ENCODE measurements at regions not wholly inside any gene's neighbourhood (a gene's known extent, or its start where the extent isn't known, plus 50 kb on each side); places are given as distances from the start of the nearest gene placed in this dataset.

DNA sequence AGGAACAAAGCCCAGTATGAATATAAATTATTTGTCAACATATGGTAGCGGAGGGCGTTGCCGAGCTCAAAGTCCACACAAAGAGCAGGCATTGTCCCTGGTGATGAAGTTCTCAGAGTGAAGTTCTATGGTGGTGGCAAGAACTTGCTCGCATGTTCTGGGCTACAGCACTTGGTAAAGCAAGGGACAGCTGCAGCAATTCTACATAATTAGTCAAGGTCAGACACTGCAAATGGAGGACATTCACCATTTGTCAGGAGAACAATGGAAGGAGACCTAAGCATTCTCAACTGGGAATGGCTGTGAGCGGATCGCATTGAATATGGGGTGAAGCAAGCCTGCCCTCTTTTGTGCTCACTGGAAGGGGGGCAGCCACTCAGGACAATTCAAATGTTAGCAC, 503.8 kb upstream of the ADAMTS16 start:
- no peak overlapping the region for H3K4me3 ChIP-seq
- TF ChIP-seq, protein P1, sequence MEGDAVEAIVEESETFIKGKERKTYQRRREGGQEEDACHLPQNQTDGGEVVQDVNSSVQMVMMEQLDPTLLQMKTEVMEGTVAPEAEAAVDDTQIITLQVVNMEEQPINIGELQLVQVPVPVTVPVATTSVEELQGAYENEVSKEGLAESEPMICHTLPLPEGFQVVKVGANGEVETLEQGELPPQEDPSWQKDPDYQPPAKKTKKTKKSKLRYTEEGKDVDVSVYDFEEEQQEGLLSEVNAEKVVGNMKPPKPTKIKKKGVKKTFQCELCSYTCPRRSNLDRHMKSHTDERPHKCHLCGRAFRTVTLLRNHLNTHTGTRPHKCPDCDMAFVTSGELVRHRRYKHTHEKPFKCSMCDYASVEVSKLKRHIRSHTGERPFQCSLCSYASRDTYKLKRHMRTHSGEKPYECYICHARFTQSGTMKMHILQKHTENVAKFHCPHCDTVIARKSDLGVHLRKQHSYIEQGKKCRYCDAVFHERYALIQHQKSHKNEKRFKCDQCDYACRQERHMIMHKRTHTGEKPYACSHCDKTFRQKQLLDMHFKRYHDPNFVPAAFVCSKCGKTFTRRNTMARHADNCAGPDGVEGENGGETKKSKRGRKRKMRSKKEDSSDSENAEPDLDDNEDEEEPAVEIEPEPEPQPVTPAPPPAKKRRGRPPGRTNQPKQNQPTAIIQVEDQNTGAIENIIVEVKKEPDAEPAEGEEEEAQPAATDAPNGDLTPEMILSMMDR (IDR thresholded peaks at IDR 0.05): no peak
- H3K27me3 ChIP-seq (replicated peaks; ENCODE audit: insufficient read depth): no peaks in the 10 kb centered on the region
- H3K27ac ChIP-seq: no peak overlapping the region
- no peak for ATAC-seq (ENCODE audit: insufficient number of reproducible peaks, low FRiP score, low read depth)
- no peaks in the 10 kb centered on the region for H3K36me3 ChIP-seq
- no peaks in the 10 kb centered on the region for H3K9me3 ChIP-seq
- no peak for DNase-seq (ENCODE audit: low spot score)
- H3K4me1 ChIP-seq (ENCODE audit: control insufficient read depth in 1 of 2, low read depth in 2 of 2): no peaks in the 10 kb centered on the region

DNA sequence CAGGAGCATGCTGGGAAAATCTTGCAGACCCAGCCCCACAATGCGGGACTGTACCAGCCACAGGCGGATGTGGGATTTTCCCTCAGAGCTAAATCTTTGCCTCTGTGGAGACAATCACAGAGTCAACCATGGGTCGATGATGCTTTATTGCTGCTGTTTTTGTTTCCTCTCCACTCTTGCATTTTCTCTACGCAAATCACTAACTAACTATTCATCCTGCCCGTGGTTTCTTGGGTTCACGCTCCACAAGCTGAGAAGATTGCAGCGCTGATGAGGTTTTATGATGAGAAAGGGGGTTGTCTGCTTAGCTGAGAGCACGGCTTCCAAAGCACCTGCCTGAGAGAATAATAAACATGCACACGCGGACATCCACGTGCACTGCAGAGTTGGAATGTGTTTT, 500.2 kb upstream of the ADAMTS16 start:
- H3K9me3 ChIP-seq: no peaks in the 10 kb centered on the region
- ATAC-seq (ENCODE audit: insufficient number of reproducible peaks, low FRiP score, low read depth) (no peak), DNase-seq (ENCODE audit: low spot score) (no peak)
- no peak overlapping the region for H3K4me3 ChIP-seq
- no peaks in the 10 kb centered on the region for H3K27me3 ChIP-seq (replicated peaks; ENCODE audit: insufficient read depth)
- TF ChIP-seq, protein P1 (IDR thresholded peaks at IDR 0.05): no peak
- H3K4me1 ChIP-seq (ENCODE audit: control insufficient read depth in 1 of 2, low read depth in 2 of 2): no peaks in the 10 kb centered on the region
- H3K27ac ChIP-seq: no peak overlapping the region
- no peaks in the 10 kb centered on the region for H3K36me3 ChIP-seq

DNA sequence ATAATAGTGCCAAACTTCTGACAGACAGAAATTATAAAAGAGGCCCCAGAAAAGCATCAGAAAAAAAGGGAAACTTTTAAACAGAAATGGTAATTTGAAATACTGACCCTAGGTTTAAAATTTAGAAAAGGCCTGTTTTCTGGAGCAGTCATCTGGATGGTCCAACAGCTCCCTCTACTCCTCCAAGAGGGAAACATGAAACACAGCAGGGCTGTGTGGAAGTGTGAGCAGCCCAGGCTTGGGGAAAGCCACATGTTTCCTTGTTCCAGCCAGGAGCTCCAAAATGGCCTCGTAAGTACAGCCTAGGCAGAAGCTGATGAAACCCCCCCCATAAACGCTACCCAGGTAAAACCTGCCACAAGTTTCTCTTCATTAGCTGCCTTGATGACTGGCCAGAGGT, 499.3 kb upstream of the ADAMTS16 start:
- Histone ChIP-seq H3K27ac (no peak overlapping the region), H3K4me1 (ENCODE audit: control insufficient read depth in 1 of 2, low read depth in 2 of 2) (no peaks in the 10 kb centered on the region), H3K4me3 (no peak overlapping the region), H3K36me3 (no peaks in the 10 kb centered on the region), H3K27me3 (replicated peaks; ENCODE audit: insufficient read depth) (no peaks in the 10 kb centered on the region), H3K9me3 (no peaks in the 10 kb centered on the region)
- TF ChIP-seq, protein P1 (IDR thresholded peaks at IDR 0.05): no peak
- DNase-seq (ENCODE audit: low spot score) (no peak), ATAC-seq (ENCODE audit: insufficient number of reproducible peaks, low FRiP score, low read depth) (no peak)

DNA sequence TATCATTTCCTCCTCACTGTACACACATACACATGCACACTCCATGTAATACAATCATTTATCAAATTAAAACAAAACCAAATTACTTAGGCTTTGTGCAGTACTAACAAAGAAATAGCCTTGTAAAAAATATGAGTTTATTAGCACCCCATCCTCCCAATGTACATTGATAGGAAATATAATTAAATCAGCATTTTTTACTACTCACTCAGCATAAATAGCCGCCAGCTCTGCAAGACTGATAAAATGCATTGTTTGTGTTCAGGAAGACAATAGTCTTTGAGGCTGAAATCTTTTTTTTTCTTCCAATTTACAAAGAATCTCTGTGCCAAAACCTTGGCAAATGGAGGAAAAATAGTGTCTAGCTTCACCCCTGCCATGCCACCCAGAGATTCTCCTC, 497.6 kb upstream of the ADAMTS16 start:
- H3K36me3 ChIP-seq: no peaks in the 10 kb centered on the region
- TF ChIP-seq, protein P1 (IDR thresholded peaks at IDR 0.05): no peak
- no peak overlapping the region for H3K4me3 ChIP-seq
- ATAC-seq (ENCODE audit: insufficient number of reproducible peaks, low FRiP score, low read depth) (no peak), DNase-seq (ENCODE audit: low spot score) (no peak)
- no peak overlapping the region for H3K27ac ChIP-seq
- H3K27me3 ChIP-seq (replicated peaks; ENCODE audit: insufficient read depth): no peaks in the 10 kb centered on the region
- no peaks in the 10 kb centered on the region for H3K9me3 ChIP-seq
- H3K4me1 ChIP-seq (ENCODE audit: control insufficient read depth in 1 of 2, low read depth in 2 of 2): no peaks in the 10 kb centered on the region

DNA sequence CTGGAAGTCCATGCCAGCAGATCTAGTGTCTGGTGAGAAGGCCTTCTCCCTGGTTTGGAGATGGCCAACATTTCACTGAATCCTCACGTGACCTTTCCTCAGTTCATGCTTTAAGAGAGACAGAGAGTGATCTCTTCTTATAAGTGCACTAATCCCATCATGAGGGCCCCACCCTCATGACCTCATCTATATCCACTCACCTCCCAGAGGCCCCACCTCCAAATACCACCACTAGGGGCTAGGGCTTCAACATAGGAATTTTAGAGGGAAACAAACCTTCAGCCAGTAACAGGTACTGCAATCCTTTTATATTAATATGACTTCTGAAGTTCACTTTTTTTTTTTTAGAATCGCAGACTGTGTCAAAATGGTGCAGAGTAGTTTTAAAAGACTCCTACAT, 496.9 kb upstream of the ADAMTS16 start:
- ATAC-seq (ENCODE audit: insufficient number of reproducible peaks, low FRiP score, low read depth) (no peak), DNase-seq (ENCODE audit: low spot score) (no peak)
- TF ChIP-seq, protein P1 (IDR thresholded peaks at IDR 0.05): no peak
- H3K27me3 ChIP-seq (replicated peaks; ENCODE audit: insufficient read depth): no peaks in the 10 kb centered on the region
- no peak overlapping the region for H3K27ac ChIP-seq
- no peaks in the 10 kb centered on the region for H3K36me3 ChIP-seq
- H3K4me1 ChIP-seq (ENCODE audit: control insufficient read depth in 1 of 2, low read depth in 2 of 2): no peaks in the 10 kb centered on the region
- no peak overlapping the region for H3K4me3 ChIP-seq
- H3K9me3 ChIP-seq: no peaks in the 10 kb centered on the region

All from thoracic aorta (tissue), 2 donors.